Activated CD4-positive, CD25-positive, alpha-beta regulatory T cell treated with anti-CD3 and anti-CD28 coated beads, Interleukin-2, amount 50 U/mL, for 24 hours (primary cell): ENCODE measurements at regions not wholly inside any gene's neighbourhood (a gene's known extent, or its start where the extent isn't known, plus 50 kb on each side); places are given as distances from the start of the nearest gene placed in this dataset.
"Not testable (repeated sequence)": the region's sequence is repeated elsewhere in the genome, so short reads cannot be mapped to it uniquely, and the experiment has no call there.

ENCODE experiments used
- ATAC-seq, 2 donors: fragments of 150-1000 bp; cut with Tn5 transposase; one replicate each; pipeline ENCODE4 v1.10.0; 2021; ENCODE audit warnings: mild to moderate bottlenecking in 1 of 2, moderate library complexity in 1 of 2

DNA sequence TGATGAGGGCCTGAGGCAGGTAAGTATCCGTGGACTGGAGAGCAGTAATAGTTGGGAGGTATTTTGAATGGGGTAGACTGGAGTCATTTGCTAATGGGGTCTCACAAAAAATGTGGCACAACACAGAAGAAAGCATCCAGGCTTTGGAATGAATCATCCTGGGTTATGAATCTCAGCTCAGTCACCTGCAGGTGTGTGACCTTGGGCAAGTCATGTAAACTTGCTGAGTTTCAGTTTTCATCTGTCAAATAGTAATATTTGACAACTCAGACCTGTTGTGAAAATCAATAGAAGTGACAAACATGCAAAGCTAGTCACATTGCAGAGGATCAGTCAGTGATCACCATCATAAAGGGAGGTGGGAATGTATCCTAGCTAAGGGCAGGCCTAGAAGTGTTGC is 232.0 kb upstream of the TENM4 start:
- ATAC-seq, result no peak

DNA sequence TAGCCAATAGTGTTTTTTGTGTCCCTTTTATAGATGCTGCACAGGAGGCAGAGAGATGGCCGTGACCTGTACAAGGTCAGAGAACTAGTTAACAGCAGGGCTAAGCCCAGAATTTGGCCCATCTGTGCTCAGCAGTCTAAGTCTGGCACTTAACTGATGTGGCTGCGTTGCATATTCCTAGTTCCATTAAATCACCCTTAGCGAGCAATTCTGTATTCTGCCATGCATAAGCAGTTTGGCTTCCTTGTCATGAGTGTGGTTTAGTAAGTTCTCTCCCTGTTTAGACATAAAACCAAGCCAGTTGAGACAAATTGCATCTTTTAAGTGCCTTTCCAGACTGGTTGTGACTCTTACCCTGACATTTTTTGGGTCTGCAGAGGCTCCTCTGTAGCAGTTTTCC is 230.6 kb upstream of the TENM4 start:
- ATAC-seq, result no peak

DNA sequence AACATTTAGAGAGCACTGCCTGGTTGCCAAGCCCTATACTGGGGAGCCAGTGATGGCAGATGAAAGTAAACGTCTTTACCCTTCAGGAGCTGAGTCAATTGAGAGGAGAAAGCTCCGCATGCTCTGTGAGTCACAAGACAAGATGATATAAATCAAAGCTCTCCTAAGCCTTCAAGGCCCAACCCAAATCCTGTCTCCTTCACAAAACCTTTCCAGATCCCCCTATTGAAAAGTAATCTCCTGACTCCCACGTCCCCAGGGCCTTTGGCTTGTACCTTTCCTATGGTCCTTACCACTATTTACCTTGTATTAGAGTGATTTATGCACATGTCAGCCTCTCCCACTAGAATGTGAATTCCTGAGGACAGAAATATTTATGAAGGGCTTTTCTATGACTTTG is 230.1 kb upstream of the TENM4 start:
- ATAC-seq, result no peak

DNA sequence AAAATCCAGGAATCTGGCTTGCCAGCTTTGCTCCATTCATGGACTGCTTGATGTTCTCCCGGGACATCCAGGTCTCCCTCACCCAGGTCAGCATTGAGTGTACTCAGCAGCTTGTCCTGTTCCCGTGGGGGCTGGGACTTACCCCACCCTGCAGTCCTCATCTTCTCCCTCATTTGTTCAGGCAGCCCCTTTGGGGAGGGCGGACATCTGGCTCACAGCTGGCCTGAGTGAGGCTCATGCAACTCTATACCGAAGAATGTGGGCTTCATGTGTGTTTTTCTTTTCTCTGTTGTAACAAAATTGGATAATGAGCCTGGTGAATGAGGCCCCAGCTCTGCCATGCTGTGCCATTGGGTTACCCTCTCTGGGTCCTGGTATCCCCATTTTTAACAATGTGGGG is 227.7 kb upstream of the TENM4 start:
- no peak for ATAC-seq

DNA sequence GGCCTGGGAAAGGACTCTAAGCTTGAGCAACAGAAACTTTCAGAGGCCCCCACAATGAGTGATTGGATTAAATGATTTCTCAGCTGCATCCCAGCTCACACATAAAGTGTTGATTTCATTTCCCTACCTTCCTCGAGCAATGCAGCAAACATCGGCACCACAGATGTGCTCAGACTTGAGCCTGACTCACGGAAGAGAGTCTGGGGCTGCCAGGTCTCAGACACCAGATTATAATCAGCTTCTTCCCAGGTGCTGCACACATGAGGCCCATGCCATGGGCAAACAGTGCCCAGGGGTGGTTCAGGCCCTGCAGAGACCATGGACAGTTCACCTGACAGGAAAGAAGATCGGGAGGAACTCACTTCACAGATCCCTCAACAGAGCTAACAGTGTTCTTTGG is 226.6 kb upstream of the TENM4 start:
- no peak for ATAC-seq

DNA sequence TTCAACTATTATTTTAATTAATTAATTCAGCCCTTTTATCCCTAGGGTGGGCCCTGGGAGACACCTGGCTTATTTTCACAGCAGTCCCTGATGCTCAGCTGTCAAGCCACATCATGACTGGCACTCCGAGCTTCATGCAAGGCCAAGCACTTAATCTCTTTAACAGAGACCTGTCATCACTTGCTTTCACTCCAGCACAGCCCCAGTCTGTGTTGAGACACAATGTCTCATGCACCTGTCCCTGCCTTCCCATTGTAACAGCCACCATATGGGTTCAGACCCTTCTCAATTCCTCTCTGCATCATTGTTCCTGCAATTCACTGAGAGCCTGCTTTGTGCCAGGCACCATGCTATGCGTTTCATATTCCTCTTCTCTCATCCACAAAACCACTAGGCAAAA is 222.2 kb upstream of the TENM4 start:
- ATAC-seq, result no peak

DNA sequence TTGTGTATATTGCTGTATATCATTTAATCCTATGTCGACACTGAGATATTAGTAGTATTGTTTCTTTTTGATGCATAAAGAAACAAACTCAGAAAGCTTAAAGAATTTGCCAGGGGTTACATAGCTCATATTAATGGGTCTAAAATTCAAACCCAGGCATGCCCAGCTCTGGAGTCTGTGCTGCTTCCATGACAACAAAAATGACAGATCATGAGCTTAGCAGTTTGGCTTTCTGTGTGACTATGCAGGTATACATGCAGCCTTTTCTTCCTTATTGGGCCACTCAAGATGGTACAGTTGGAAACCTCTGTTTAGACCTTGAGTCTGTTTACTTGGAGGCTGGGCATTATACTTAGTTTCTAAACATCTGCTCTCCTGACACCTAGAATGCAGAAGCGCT is 220.5 kb upstream of the TENM4 start:
- no peak for ATAC-seq

DNA sequence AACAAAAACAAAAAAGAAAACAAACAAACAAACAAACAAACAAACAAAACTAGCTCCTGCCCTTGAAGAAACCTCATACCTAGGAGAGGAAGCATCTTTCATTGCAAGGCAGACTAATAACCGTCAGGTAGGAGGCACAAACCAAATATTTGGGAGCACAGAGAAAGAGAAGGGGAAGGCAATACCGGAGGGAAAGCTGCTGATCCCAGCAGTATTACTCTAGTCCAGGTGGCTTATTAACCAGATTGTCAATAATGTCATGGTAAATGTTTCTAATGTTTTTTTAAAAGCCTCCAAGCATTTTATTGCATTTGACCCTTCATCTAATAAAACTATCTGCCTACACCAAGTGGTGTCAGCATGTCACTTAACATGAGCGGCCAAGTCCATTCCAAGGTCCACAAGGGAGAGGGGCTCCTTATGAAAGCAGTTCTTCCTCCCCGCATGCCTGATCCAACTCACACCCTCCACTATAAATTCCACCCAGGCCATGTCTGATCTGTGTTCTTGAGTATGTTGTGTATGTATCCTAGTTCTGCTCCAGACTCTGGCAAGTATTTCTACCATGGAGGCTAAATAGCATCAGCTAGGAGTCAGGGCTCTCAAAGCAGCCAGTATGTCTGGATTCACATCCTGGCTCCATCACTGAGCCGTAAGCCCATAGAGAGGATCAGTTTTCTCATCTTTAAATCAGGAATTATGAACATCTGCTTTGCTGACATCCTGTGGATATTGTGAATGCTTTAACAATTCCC is 208.1 kb upstream of the TENM4 start:
- ATAC-seq, result no peak

DNA sequence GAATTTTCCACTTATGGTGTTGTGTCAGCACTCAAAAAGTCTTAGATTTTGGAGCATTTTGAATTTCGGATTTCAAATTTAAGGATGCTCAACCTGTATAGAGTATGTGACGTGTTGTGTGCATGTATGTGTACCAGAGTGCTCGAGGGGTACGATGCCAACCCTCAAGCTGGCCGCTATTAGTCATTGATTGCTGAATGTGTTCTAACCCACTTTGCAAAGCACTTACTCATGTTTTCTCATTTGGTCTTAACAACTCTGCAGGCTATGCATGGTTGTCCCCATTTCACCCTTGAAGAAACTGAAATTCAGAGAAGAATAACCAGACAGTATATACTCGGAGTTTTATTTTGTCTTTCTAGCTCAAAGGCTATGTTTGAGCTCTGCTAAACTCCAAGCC is 196.4 kb upstream of the TENM4 start:
- ATAC-seq, result no peak

DNA sequence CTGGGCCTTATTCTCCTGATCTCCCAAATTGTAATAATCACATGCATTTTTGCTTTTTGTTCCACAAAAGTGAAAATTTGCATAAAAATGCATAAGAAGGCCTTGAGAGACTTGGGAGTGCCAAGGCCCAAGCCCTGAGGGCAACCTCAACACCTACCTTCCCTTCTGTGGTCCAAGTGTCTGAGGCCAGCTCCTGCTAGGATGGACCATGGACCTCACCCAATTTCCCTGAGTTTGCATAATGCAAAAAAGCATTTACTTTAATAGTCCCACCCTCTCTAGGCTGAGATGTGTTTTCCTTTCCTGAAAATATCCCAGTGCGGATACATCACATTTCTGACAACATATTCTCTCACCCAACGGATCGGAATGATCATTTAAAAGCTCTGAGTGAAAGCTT is 194.1 kb upstream of the TENM4 start:
- ATAC-seq, result no peak

DNA sequence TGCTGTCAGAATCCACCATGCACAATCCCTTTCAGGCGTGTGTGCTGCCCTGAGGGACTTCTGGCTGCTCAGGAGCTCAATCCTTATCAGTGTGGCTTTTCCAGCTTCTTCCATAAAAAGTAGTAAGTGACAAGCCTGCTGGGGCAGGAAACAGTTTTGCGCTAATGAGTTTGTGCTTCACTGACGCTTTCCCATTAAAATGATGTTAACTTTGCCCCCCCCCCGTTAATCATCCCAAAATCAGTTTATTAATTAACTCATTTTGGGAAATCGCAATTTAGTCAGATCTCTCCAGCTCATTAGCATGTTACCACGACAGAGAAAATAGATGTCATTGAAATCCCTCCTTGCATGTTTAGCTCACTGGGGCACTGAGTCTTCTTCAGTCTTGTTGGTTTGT is 186.5 kb upstream of the TENM4 start:
- no peak for ATAC-seq

DNA sequence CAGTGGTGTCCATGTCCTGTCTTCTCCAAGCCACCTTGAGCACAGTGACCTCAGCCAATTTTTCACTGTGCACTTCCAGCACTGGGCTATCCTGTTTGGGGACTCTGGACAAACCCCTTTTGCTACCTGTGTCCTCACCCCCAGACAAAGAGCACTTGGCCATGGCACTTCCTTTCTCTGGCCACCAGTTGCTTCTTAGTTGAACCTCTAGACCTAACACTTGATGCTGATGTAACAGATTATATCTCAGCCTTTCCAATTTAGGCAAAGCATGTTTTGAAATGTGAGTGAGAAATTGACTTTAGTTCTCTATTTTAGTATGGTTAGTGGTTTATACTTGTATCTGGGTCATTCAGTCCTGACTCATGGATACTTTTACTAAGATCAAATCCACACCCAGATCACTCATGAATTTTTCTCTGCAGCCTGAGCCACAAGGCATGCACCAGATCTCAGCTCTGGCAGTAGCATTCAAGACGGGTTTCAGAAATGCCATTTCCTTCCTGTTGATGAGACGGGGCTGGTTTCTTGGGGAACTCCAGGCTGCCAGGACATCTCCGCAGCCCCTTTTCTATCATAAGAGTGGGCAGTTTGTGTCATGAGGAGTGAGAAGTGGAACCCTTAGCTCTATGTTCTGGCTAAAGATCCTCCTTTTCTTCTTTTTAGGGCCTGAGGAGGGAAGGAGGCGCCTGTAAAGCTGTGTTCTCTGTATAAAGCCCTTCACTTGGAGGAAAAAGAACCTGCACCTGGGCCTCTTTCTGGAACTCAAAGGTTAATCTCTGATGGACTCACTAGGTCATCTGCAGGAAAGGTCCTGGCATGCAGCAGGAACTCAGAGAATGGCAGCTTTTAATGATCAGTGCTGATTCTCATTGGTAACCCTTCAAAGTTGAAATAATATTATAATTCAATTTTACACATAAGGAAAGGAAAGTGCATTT is 185.6 kb upstream of the TENM4 start:
- ATAC-seq, result no peak

DNA sequence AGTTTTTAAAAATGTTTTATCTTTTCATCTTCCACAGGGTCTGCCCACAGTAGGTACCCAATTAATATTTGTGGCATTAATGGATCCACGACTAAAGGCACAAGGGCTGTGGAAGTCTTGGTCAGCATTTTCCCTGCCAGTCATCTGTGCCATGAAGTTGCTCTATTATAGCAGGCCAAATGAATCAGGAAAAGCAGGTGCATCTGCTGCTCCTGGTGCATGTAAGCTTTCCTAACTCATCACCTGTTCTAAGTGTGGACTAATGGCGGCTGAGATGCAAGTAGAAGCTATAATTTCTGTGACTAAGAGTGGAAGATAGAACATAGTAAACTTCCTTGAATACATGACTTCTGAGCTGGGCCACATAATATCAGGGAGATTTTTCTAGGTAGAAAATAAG is 182.5 kb upstream of the TENM4 start:
- no peak for ATAC-seq

DNA sequence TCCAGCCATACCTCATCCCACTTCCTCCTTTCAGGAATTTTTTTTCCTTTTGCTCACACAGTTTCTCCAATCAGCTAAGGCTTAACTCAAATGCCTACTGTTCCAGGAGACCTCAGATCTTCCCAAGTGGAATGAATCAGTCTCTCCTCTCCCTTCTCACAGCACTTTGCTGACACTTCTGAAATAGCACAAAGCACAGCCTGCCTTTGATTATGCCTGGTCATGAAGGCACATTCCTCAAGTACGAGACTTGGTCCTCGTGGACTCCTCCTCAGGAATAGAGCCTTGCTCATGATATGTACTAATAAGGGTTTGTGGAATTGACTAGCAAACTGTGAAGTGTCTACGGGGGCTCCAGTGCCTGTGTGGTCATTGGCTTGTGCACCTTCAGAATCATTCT is 176.7 kb upstream of the TENM4 start:
- ATAC-seq, result no peak

DNA sequence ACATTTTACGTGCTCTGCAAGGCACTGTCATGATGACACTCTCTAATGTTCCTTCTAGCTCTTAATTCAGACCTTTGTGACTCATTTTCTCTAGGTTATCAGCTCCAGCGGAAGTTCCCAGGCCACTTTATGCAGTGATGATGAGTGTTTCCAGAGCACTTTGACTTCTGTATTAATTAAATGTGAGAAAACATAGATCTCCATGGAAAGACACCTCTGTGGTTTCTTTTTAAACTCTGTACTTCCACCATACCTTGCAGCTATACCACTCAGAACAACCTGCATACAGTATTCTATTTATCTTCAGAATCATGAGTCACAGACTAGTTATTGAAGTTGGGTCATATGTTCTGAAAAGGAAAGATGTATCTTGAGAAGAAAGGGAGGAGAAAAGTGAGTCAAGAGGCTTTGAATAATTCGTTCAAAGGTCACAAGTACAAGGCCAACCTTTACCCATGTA is 175.6 kb upstream of the TENM4 start:
- ATAC-seq, result no peak

DNA sequence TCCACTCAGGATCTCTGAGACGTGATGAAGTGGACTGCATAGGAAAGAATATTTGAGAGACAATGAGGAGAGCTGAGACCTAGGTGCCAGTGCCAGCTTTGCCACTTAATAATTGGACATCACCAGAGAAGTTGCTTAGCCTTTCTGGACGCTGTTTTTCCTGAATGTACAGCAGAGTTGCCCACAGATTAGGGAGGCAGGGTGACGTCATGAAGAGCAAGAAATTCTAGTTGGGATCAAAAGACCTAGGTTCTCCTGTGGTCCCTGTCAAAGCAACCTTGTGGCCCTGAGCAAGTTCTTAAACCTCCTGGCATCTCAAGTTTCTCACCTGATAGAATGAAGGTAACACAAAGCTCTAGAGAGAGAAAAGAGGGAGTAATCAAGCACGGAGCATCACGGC is 174.6 kb upstream of the TENM4 start:
- no peak for ATAC-seq

DNA sequence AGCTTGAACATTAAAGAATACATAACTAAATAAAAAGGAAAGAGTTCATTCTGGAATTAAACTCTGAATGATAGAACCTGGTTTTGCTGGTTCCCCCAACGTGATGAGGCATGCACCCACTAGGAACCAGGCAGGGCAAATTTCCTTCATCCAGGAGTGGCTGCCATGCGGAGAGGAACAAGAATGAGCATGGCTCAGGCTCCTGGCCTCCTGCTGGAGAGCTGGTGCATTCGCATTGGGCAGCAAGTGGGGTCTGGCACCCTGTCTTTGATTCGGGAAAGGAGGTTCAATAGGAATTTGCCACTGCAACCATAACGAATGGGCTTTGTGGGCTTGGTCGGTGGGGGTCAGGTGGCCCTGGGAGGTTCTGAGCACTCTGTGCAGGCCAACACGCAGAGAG is 169.8 kb upstream of the TENM4 start:
- ATAC-seq, result no peak

DNA sequence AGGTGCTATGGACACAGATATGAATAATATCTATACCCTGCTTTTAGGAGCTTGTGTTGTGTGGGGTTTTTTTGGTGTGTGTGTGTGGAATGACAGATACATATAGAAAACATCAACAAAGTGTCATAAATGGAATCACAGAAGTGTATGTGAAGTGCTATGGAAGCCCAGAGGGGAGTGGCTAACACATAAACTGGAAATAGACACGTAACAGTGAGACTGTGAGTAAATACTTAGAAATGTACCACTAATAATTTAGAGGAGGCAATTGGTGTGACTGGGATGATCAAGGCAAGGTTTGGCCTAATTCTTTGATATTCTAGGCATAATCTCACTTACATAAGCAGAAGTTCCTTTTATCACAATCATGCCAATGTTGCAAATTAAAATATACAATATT is 169.3 kb upstream of the TENM4 start:
- no peak for ATAC-seq

DNA sequence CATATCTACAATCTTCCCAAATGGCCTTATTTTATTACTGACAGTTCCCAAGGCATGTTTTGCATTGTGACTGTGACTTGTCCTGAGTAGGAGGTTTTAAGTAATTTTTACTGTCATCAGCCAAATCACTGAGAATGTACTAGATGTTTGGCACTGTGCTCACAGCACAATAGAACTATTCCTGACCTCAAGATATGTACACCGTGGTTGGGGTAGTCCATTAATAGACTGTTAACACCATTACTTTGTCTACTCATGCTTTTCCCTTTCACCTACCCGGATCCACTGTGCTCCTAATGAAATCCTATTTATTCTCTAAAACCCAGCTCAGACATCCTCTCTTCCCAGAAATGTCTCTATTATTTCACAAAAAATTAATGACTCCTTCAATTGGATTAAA is 168.7 kb upstream of the TENM4 start:
- no peak for ATAC-seq

DNA sequence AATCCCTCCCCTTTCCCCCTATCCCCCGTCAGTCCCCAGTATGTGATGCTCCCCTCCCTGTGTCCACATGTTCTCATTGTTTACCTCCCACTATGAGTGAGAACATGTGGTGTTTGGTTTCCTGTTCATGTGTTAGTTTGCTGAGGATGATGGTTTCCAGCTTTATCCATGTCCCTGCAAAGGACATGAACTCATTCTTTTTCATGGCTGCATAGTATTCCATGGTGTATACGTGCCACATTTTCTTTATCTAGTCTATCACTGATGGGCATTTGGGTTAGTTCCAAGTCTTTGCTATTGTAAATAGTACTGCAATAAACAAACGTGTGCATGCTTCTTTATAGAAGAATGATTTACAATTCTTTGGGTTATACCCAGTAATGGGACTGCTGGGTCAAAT is 165.6 kb upstream of the TENM4 start:
- ATAC-seq, result not testable (repeated sequence)

DNA sequence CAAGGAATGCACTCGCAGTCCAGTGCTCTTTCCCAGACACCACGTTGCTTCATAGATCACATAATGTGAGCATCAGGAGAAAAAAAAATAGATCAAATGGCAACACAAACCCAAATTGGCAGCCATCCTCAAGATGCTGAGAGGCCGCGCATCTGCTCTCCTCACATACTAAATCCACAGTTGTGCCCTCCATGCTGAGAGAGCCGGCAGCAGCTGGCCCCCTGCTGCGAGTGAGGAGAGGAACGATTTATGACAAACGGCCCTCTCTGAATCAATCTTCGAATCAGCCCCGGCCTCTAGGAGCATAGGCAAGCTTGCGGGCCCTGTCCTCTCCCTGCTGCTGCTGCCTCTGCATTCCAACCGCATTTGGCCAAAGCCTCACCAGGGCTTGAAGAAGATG is 159.9 kb upstream of the TENM4 start:
- no peak for ATAC-seq

DNA sequence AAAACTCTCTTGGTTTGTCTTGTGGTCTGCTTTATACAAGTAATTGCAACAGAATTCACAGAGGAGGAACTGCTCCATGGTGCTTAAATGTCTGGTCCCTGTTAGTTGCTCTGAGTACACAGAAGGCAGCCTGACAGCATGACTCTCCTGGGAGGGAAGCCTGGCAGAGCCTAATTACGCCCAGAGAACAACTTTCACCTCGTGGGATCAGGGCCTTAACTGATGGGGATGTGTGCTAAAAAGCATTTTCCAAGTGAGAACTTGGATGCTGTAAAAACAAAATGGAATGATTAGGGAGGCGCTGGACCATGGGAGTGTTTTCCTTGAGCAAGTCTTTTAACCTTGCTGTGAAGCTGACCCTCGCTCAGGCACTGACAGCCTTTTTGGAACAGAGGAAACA is 154.0 kb upstream of the TENM4 start:
- no peak for ATAC-seq

DNA sequence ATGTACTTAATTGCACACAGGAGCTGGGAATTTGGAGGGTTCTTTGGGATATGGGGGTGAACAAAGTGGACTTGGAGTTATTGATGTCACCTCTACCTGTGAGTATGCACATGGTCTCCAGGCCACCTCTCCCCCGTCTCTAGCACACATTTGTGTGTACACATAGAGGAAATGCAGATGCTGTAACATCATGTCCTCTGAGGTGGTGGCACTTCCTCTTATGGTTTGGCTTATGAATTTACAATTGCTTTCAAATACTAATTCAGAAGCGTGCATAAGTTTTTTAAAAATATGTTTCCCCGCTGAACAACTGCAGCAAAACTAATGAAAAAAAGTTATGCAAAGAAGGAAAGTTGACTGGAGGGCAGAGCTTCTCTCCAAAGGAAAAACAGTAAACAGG is 152.0 kb upstream of the TENM4 start:
- ATAC-seq, result no peak

DNA sequence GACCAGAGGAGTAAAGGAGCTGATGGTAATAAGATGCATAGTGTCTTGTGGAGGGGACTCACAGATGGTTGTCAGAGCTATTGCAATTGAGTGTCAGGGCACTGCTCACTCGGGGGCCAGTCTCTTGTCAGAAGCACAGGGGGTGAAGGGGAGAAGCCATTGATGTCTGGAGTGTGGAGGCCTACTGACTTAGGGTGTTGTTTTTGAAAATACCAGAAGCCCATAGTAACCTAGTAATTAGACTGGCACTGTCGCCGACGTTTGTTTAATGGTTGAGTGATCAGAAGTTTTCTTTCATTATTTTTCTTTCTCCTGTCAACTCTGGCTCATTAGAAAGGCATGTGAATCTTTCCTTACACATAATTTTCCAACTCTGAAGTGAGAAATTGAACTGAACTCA is 151.6 kb upstream of the TENM4 start:
- ATAC-seq, result no peak
